HG03060 (cell line): ENCODE measurements at regions not wholly inside any gene's neighbourhood (a gene's known extent, or its start where the extent isn't known, plus 50 kb on each side); places are given as distances from the start of the nearest gene placed in this dataset.

Experiments
- ATAC-seq: cut with Tn5 transposase; IDR thresholded peaks from one replicate; pipeline ENCODE4 v1.9.1; 2021; ENCODE audit warnings: low read depth, moderate number of reproducible peaks; ENCODE audit not compliant: unreplicated experiment

- ATAC-seq = no peak
These were observed 456.6 kb upstream of the GOT2 start for GRCh38 chr16:59190731-59191130.

GRCh38 chr16:59188029-59188428 is 453.9 kb upstream of the GOT2 start:
- no peak for ATAC-seq

GRCh38 chr16:59181821-59182420 is 447.8 kb upstream of the GOT2 start:
- ATAC-seq = no peak

DNA sequence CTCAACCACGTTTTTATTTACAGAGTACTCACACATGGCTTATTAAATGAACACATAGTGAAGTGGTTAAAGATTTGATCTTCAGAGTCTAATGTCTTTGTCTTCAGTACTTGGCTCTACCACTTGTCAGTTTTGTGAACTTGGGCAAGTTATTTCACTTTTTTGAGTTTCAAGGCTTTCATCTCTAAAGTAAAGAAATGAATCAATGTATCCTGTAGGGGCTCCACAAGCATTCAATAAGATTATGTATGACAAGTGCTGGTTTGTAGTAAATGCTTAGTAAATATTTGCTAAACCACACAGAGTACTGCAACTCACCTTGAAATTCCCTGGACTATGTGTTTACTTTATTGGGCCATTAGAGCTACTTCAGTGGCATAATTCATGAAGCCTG is 446.0 kb upstream of the GOT2 start:
- ATAC-seq = no peak

GRCh38 chr16:59179446-59180082 is 445.4 kb upstream of the GOT2 start:
- ATAC-seq = no peak

- no peak for ATAC-seq
These were observed 439.3 kb upstream of the GOT2 start for GRCh38 chr16:59173408-59173831.

- no peak for ATAC-seq
These were observed 436.1 kb upstream of the GOT2 start for GRCh38 chr16:59170099-59170712.

DNA sequence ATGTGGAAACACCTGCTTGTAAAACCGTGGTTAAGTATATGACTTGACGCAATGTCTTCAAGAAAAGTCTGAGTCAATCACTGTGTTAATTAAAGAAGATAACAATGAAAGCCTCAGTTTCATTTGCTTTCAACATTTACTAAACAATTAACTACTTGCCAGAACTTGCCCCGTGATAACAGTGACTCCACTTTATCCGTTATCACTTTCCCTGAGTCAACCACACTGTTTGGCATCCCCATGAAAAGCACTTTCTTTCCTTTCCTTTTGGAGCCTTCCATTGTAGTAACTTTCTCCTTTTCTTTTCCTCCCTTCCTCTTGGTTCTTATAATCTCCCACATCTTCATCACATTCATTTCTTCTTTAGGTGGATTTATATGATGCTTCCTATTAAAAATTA is 435.1 kb upstream of the GOT2 start:
- no peak for ATAC-seq

- ATAC-seq = no peak
These were observed 434.5 kb upstream of the GOT2 start for GRCh38 chr16:59168461-59169114.

DNA sequence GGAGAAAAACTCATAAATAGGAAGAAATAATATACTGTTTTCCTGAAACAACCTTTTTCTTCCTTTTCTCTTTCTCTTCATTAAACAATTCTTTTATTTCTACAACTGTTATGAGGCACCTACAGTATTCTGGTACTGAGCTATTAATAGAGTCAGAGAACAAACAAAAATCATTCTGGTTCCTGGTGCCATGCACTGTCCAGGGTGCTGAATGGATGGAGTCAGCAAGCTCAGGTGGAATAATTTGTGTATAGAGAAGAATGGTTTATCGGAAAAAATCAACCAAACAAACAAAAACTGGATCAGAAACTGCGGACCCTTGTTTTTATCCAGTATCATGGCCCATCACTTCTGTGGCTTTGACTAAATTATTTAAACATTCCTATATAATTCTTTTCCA is 430.3 kb upstream of the GOT2 start:
- no peak for ATAC-seq

GRCh38 chr16:59163371-59164055 is 429.4 kb upstream of the GOT2 start:
- ATAC-seq = no peak

- no peak for ATAC-seq
These were observed 427.6 kb upstream of the GOT2 start for GRCh38 chr16:59161679-59162078.

DNA sequence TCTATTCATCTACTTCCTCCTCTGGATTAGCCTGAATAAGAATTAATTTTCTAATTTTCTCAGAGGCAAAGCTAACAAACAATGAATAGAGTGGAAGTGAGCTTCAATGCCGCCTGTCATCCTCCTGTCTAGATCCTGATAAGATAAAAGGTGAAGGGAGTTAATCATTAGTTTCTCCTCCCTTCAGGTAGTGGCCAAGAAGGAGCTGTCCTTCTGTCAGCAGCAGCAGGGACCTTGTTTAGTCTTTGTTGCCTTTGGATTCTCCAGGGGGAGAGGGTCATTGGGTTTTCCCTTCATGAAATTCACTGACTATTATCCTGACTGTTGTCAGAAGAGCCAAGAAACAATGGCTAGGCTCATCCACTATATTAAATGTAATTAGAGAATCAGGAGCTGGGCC is 420.2 kb upstream of the GOT2 start:
- ATAC-seq = no peak

DNA sequence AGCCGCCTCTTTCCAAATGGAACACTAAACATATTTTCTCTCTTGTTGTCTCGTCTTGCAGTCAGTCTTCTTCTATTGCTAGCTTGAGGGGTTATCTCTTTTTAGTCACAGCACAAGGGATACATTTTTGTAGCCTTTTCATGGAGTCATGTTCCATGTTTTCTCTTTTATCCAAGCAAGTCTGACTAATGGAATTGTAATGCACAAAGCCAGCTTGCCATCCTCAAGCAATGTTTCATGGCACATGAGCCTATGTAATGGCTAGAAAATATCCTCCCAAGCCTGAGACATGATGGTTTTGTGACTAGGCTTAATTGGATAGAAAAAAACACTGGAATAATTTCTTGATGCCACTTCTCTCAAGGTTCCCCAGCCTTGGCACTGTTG is 414.6 kb upstream of the GOT2 start:
- ATAC-seq = no peak

DNA sequence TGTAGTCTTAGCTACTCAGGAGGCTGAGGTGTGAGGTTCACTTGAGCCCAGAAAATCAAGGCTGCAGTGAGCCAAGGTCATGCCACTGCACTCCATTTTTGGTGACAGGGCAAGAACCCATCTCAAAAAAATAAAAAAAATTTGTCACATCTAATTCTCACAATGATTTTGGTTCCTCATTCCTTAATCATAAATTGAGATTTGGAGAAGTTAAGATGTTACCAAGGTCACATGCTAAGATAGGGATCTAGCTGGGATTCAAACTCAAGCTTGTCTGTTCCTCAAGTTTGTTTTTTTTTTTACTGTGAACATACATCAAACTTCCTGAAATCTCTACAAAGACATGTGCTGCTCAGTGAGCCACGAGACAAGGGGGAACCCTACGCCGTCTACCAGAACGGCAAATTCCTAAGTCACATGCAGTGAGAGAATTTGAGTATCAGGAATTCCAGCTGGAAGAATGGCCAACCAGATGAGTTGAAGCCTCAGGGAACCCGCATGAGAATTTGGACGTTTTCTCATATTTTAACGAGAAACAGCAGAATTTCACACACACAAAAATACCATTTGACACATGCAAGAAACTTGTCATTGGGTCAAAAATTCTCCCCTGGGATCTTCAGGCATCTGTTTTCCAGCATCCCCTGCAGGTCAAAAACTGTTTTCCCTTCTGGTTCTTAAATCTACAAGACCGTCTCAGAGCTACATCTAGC is 414.1 kb upstream of the GOT2 start:
- no peak for ATAC-seq

GRCh38 chr16:59146140-59146539 is 412.0 kb upstream of the GOT2 start:
- ATAC-seq = no peak

DNA sequence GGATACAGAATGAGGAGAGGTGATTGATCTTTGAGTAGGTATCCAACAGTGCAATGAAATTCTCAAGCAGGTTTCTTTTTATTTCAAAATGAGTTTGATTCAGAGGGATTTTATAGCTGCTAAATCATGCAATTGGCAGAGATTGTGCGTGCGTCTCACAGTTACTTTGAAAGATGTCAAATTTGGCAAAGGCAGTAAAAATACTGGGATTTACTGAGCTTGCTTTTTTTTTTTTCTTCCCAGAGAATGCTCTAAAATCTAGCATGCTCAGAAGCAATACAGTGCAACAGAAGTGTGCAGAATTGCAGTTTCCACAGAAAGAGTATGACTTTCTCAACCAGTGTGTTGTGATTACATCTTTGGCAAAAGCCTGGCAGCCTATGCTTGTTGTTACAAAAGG is 410.7 kb upstream of the GOT2 start:
- ATAC-seq = no peak

DNA sequence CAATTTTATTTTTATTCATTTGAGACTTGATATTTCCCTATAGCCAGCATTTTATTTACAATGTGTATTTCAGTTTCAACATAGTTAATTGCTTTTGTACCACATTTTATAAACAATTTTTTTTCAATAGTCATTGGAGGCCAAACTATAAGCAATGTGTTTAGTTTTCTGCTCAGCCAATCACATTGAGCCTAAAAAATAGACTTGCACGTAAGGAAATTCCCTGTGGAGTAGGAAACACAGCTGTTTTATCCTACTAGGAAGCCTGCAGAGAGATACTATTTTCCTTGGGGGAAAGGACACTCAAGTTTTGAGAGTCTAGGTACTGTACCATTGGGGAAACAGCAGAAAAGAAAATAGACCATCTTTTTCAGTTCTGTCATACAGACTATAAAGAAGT is 410.2 kb upstream of the GOT2 start:
- no peak for ATAC-seq

- no peak for ATAC-seq
These were observed 392.4 kb upstream of the GOT2 start for GRCh38 chr16:59126486-59126885.

GRCh38 chr16:59124056-59124455 is 389.9 kb upstream of the GOT2 start:
- no peak for ATAC-seq

DNA sequence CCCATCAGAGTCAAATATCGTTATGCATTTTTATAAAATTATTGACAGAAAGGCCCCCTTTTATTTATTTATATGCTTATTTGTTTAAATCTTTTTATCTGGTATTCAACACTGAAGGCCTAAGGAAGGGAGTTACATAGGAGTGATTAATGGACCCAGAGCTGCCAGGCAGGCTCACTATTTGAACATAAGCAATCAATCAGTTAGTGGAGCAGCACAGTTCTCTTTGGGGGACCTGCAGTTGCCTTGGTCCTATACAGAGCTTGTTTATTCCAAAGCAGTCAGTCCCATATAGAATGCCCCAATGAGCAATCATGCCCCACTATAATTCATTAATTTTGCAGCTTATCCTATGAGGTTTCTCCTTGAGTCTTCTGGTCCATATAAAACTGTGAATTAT is 389.4 kb upstream of the GOT2 start:
- ATAC-seq = no peak
